HFFc6 (cell line): ENCODE measurements at regions not wholly inside any gene's neighbourhood (a gene's known extent, or its start where the extent isn't known, plus 50 kb on each side); places are given as distances from the start of the nearest gene placed in this dataset.
"Not testable (repeated sequence)": the region's sequence is repeated elsewhere in the genome, so short reads cannot be mapped to it uniquely, and the experiment has no call there.

Experiments
- DNase-seq: peaks from one replicate; pipeline ENCODE4 v3.0.0-alpha.2; 2018
- H3K27ac Mint-ChIP-seq: 2 replicates; pipeline ENCODE4 v1.8.0; 2020; ENCODE audit warnings: mild to moderate bottlenecking, mixed read lengths
- H3K27me3 Mint-ChIP-seq: 2 replicates; pipeline ENCODE4 v1.8.0; 2021; ENCODE audit warnings: mild to moderate bottlenecking, moderate library complexity, mixed read lengths; ENCODE audit not compliant: insufficient read depth
- H3K36me3 Mint-ChIP-seq: 2 replicates; pipeline ENCODE4 v1.8.0; 2021; ENCODE audit warnings: low read depth, mixed read lengths
- H3K4me1 Mint-ChIP-seq: 2 replicates; pipeline ENCODE4 v1.8.0; 2020; ENCODE audit warnings: low read depth, mixed read lengths
- H3K4me3 Mint-ChIP-seq: 2 replicates; pipeline ENCODE4 v1.8.0; 2020; ENCODE audit warnings: mild to moderate bottlenecking, moderate library complexity, mixed read lengths
- H3K9me3 Mint-ChIP-seq: 2 replicates; pipeline ENCODE4 v1.8.0; 2020; ENCODE audit warnings: mild to moderate bottlenecking, mixed read lengths
- CTCF ChIP-seq: fragments of 200-600 bp; sonication (generic); IDR thresholded peaks from 2 replicates; pipeline ENCODE4 v1.5.0; 2021; ENCODE audit warnings: antibody characterized with exemption, mild to moderate bottlenecking

- no peak overlapping the region for H3K4me3 Mint-ChIP-seq
- H3K27ac Mint-ChIP-seq, result no peak overlapping the region
- no peak for DNase-seq
- peaks cover 7% of the 10 kb centered on the region for H3K36me3 Mint-ChIP-seq
- TF ChIP-seq CTCF, result no peak
- peaks cover 41% of the 10 kb centered on the region for H3K9me3 Mint-ChIP-seq
- H3K4me1 Mint-ChIP-seq, result no peaks in the 10 kb centered on the region
- peaks cover 1% of the 10 kb centered on the region; the same call in 1 of the 2 replicates for H3K27me3 Mint-ChIP-seq
These were observed 127.7 kb downstream of the MYCN start for GRCh38 chr2:16067866-16068551.

GRCh38 chr2:16067444-16067843 lies 127.1 kb downstream of the MYCN start:
- peaks cover 1% of the 10 kb centered on the region; the same call in 1 of the 2 replicates for H3K27me3 Mint-ChIP-seq
- peaks cover 40% of the 10 kb centered on the region for H3K9me3 Mint-ChIP-seq
- H3K4me1 Mint-ChIP-seq, result no peaks in the 10 kb centered on the region
- DNase-seq, result no peak
- H3K4me3 Mint-ChIP-seq, result no peak overlapping the region
- H3K36me3 Mint-ChIP-seq, result peaks cover 7% of the 10 kb centered on the region
- no peak for TF ChIP-seq CTCF
- H3K27ac Mint-ChIP-seq, result no peak overlapping the region

GRCh38 chr2:16067037-16067406 lies 126.7 kb downstream of the MYCN start:
- H3K9me3 Mint-ChIP-seq, result peaks cover 41% of the 10 kb centered on the region
- TF ChIP-seq CTCF, result no peak

GRCh38 chr2:16066261-16067036 lies 126.1 kb downstream of the MYCN start:
- H3K27me3 Mint-ChIP-seq, result peaks cover 1% of the 10 kb centered on the region; the same call in 1 of the 2 replicates
- no peak overlapping the region for H3K4me3 Mint-ChIP-seq
- no peak overlapping the region for H3K27ac Mint-ChIP-seq
- H3K9me3 Mint-ChIP-seq, result peaks cover 39% of the 10 kb centered on the region
- H3K36me3 Mint-ChIP-seq, result peaks cover 7% of the 10 kb centered on the region
- no peak for DNase-seq
- H3K4me1 Mint-ChIP-seq, result no peaks in the 10 kb centered on the region
- TF ChIP-seq CTCF, result no peak

More at GRCh38 chr2:16067037-16067406, 126.7 kb downstream of the MYCN start:
- no peak for DNase-seq
- no peak overlapping the region for H3K27ac Mint-ChIP-seq
- no peak overlapping the region for H3K4me3 Mint-ChIP-seq
- peaks cover 1% of the 10 kb centered on the region; the same call in 1 of the 2 replicates for H3K27me3 Mint-ChIP-seq
- H3K4me1 Mint-ChIP-seq, result no peaks in the 10 kb centered on the region
- H3K36me3 Mint-ChIP-seq, result peaks cover 7% of the 10 kb centered on the region

GRCh38 chr2:16065272-16066069 lies 125.1 kb downstream of the MYCN start:
- not testable (repeated sequence) for H3K27ac Mint-ChIP-seq, H3K4me1 Mint-ChIP-seq, H3K4me3 Mint-ChIP-seq, H3K27me3 Mint-ChIP-seq, DNase-seq, H3K36me3 Mint-ChIP-seq
- peaks cover 34% of the 10 kb centered on the region for H3K9me3 Mint-ChIP-seq
